Sigmoid colon (tissue), 6 donors: ENCODE measurements at regions not wholly inside any gene's neighbourhood (a gene's known extent, or its start where the extent isn't known, plus 50 kb on each side); places are given as distances from the start of the nearest gene placed in this dataset.

Source experiments
- DNase-seq: peaks from one replicate; pipeline ENCODE4 v3.0.0-alpha.2; 2019
- H3K27ac ChIP-seq, 4 donors: fragments of 200-600 bp; sonication (generic); one replicate each; pipeline ENCODE4 v1.5.1; 2016 to 2019; ENCODE audit warnings: mild to moderate bottlenecking in 1 of 4
- H3K27me3 ChIP-seq, 3 donors: fragments of 200-600 bp; sonication (generic); one replicate each; pipeline ENCODE4 v1.5.1; 2019; ENCODE audit warnings: mild to moderate bottlenecking in 1 of 3
- H3K36me3 ChIP-seq, 4 donors: fragments of 200-600 bp; sonication (generic); one replicate each; pipeline ENCODE4 v1.5.1; 2016 to 2019
- H3K4me1 ChIP-seq, 4 donors: fragments of 200-600 bp; sonication (generic); one replicate each; pipeline ENCODE4 v1.5.1; 2017 to 2019
- H3K4me3 ChIP-seq, 4 donors: fragments of 200-600 bp; sonication (generic); one replicate each; pipeline ENCODE4 v1.5.1; 2017 to 2019; ENCODE audit warnings: mild to moderate bottlenecking in 2 of 4, moderate library complexity in 1 of 4
- H3K9me3 ChIP-seq, 4 donors: fragments of 200-600 bp in 3 of 4; sonication (generic) in 3 of 4; one replicate each; pipeline versions ENCODE4 v1.5.1 to v1.6.1; 2013 to 2019
- EP300 ChIP-seq, 4 donors: sonication (generic); formaldehyde crosslinking; IDR thresholded peaks; one replicate each; pipeline ENCODE4 v1.6.1; 2017; ENCODE audit warnings: antibody characterized with exemption in 4 of 4
- POLR2A ChIP-seq, 2 donors: fragments of 450-650 bp; IDR thresholded peaks; one replicate each; pipeline ENCODE4 v1.6.1; 2016; ENCODE audit warnings: antibody characterized with exemption in 2 of 2, mild to moderate bottlenecking in 2 of 2, moderate library complexity in 2 of 2
- POLR2AphosphoS5 ChIP-seq, 4 donors: sonication (generic); formaldehyde crosslinking; IDR thresholded peaks; one replicate each; pipeline ENCODE4 v1.6.1; 2017; ENCODE audit warnings: antibody characterized with exemption in 4 of 4
- WGBS, 2 donors: extraction: QIAGEN DNeasy Blood & Tissue Kit; methylation state at CpG; one replicate each; pipeline ENCODE4 v1.1.7; 2013; 5-methylcytosine and 5-hydroxymethylcytosine counted together
- intact Hi-C: fragments of 100-400 bp; cut with DNase I; formaldehyde crosslinking; loops from one replicate; pipeline ENCODE4 v1.15.1; 2023
- TF ChIP-seq, protein P1 (sequence below), 4 experiments: fragments of 450-650 bp in 3 of 4; fragments of 200-600 bp in 1 of 4; IDR thresholded peaks; one replicate each; pipeline ENCODE4 v1.5.1; 2016 to 2019; ENCODE audit warnings: antibody characterized with exemption in 4 of 4, mild to moderate bottlenecking in 3 of 4, moderate library complexity in 2 of 4
- donor health status: healthy with polysubstance abuse.
- donor health status: healthy.

DNA sequence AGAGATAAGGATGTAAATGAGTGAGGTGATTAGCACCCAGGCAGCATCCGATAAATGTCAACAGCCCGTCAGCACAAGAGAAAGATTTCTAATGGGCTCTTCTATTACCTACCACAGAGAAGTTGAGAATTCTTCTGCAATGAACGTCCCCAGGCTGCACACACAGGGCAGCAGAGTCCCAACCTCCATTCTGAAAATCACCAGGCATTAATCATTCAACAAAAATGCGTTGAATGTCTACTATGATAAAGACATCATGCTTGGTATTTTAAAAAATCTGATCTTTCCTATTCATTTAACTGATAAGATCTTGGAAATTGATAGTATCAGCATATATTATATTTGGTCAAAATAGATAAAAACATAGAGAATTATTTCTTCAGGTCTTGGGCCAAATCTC, 59.5 kb upstream of the VGLL2 start:
- intact Hi-C loops = no loop called here
- no peak for DNase-seq
- Histone ChIP-seq H3K4me1 (no peaks in the 10 kb centered on the region), H3K9me3 (no peaks in the 10 kb centered on the region), H3K27me3 (no peaks in the 10 kb centered on the region), H3K4me3 (no peak overlapping the region), H3K36me3 (no peaks in the 10 kb centered on the region), H3K27ac (no peak overlapping the region)
- WGBS, 2 donors = 61 to 81% methylated on average over 4 of the region's 4 CpGs
- TF ChIP-seq, protein P1, sequence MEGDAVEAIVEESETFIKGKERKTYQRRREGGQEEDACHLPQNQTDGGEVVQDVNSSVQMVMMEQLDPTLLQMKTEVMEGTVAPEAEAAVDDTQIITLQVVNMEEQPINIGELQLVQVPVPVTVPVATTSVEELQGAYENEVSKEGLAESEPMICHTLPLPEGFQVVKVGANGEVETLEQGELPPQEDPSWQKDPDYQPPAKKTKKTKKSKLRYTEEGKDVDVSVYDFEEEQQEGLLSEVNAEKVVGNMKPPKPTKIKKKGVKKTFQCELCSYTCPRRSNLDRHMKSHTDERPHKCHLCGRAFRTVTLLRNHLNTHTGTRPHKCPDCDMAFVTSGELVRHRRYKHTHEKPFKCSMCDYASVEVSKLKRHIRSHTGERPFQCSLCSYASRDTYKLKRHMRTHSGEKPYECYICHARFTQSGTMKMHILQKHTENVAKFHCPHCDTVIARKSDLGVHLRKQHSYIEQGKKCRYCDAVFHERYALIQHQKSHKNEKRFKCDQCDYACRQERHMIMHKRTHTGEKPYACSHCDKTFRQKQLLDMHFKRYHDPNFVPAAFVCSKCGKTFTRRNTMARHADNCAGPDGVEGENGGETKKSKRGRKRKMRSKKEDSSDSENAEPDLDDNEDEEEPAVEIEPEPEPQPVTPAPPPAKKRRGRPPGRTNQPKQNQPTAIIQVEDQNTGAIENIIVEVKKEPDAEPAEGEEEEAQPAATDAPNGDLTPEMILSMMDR (IDR thresholded peaks at IDR 0.05) = no peak
- no peak for TF ChIP-seq POLR2AphosphoS5 (IDR thresholded peaks at IDR 0.05)
- no peak for TF ChIP-seq POLR2A (IDR thresholded peaks at IDR 0.05)
- TF ChIP-seq EP300 (IDR thresholded peaks at IDR 0.05) = no peak

DNA sequence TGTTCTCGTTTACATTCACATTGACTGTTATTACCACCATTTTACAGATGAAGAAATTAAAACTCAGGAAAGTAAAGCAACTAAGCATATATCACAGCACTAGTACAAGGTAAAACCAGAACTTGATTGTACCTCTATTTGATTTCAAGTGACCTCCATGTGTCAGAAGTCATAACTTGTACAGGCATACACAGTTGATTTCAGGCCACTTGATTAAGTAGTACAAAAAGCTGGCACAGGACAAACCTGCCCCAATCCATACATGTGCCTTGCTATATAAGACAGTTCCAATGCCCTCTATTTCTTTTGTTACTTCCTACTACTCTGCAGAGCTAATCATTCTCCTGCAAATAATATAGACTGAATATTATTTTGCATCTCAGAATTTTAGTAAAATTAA, 58.8 kb upstream of the VGLL2 start:
- intact Hi-C loops = no loop called here
- H3K36me3 ChIP-seq = no peaks in the 10 kb centered on the region
- H3K9me3 ChIP-seq = no peaks in the 10 kb centered on the region
- DNase-seq = no peak
- H3K27me3 ChIP-seq = no peaks in the 10 kb centered on the region
- H3K4me3 ChIP-seq = no peak overlapping the region
- no peak overlapping the region for H3K27ac ChIP-seq
- H3K4me1 ChIP-seq = no peaks in the 10 kb centered on the region
- WGBS, 2 donors = 69 to 74% methylated on average over 1 of the region's 1 CpG
- no peak for TF ChIP-seq POLR2AphosphoS5 (IDR thresholded peaks at IDR 0.05)
- no peak for TF ChIP-seq POLR2A (IDR thresholded peaks at IDR 0.05)
- no peak for TF ChIP-seq EP300 (IDR thresholded peaks at IDR 0.05)
- TF ChIP-seq, protein P1 (IDR thresholded peaks at IDR 0.05) = no peak

DNA sequence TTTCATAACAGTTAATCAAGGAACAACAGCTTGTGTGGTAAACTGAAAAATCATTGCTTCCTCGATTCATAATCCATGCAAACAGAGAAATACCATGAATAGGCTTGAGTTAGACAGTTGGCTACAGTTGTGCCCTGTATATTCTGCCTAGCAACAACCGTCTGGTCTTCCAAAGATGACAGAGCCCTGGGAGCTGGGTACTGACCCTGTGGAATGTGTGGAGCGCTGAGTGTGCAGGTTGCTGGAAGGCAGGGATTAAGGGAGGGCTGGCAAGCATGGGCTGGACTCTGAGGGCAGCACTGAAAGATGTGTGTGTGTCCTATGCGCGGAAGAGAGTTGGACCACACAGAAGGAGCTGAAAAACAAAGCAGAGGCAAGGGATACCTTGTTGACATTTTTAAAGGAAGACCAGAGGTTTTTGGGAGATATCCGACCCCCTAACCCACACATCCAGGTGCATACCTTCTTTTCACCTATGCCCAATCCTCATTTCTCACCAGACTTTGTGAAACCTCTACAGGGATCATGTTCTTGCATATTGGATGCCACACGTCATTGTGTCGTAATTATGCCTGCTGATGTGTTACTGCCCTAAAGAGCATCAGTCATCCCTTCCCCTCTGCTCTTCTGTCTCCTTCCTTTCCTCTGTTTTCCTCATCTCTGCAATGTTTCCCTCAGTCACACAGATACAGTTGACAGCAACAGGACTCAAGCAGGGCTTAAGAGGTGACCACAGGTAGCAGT, 58.2 kb upstream of the VGLL2 start:
- intact Hi-C loops = no loop called here
- WGBS, 2 donors = 70 to 77% methylated on average over 8 of the region's 8 CpGs
- DNase-seq = no peak
- no peaks in the 10 kb centered on the region for H3K4me1 ChIP-seq
- no peak overlapping the region for H3K4me3 ChIP-seq
- no peak overlapping the region for H3K27ac ChIP-seq
- TF ChIP-seq POLR2A (IDR thresholded peaks at IDR 0.05) (no peak), EP300 (IDR thresholded peaks at IDR 0.05) (no peak), POLR2AphosphoS5 (IDR thresholded peaks at IDR 0.05) (no peak)
- TF ChIP-seq, protein P1 (IDR thresholded peaks at IDR 0.05) = no peak
- no peaks in the 10 kb centered on the region for H3K36me3 ChIP-seq
- no peaks in the 10 kb centered on the region for H3K27me3 ChIP-seq
- H3K9me3 ChIP-seq = no peaks in the 10 kb centered on the region

DNA sequence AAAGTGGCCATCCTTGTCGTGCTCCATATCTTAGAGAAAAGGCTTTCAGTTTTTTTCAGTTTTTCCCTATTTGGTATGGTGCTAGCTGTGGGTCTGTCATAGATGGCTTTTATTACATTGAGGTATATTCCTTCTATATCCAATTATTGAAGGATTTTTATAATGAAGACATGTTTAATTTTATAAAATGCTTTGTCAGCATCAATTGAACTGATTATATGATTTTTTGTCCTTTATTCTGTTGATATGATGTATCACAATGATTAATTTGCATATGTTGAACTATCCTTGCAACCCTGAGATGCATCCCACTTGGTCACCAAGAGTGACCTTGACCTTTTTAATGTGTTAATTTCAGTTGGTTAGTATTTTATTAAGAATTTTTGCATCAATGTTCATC, 55.1 kb upstream of the VGLL2 start:
- no peaks in the 10 kb centered on the region for H3K4me1 ChIP-seq
- intact Hi-C loops = no loop called here
- no peak overlapping the region for H3K27ac ChIP-seq
- 82 to 88% methylated on average over 1 of the region's 1 CpG for WGBS, 2 donors
- no peaks in the 10 kb centered on the region for H3K27me3 ChIP-seq
- H3K36me3 ChIP-seq = no peaks in the 10 kb centered on the region
- H3K4me3 ChIP-seq = no peak overlapping the region
- TF ChIP-seq POLR2AphosphoS5 (IDR thresholded peaks at IDR 0.05) (no peak), EP300 (IDR thresholded peaks at IDR 0.05) (no peak), POLR2A (IDR thresholded peaks at IDR 0.05) (no peak)
- TF ChIP-seq, protein P1 (IDR thresholded peaks at IDR 0.05) = no peak
- H3K9me3 ChIP-seq = no peaks in the 10 kb centered on the region
- DNase-seq = no peak
